ENCODE measurements at regions not wholly inside any gene's neighbourhood (a gene's known extent, or its start where the extent isn't known, plus 50 kb on each side); places are given as distances from the start of the nearest gene placed in this dataset.
A peak's percentile ranks its signal among the peaks of the same experiment; 100 is the strongest.
"Not testable (repeated sequence)": the region's sequence is repeated elsewhere in the genome, so short reads cannot be mapped to it uniquely, and the experiment has no call there.

DNA sequence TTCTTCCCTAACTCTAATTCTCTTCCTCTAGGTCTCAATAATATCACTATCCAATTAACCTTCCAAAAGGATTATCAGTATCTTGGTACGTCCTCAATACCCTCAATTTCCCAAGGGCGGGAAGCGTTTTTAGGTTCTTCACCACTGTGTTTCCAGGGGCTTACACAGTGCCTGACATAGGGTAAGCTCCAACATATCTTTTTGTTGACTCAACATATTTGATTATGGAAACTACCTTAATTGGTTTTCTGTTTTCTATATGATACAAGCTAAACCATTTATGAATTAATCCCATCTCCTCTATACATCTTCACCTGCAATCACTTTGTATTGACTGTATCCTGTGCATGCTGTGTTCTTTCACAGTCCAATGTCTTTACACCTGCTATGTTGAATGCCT lies 987.3 kb downstream of the GRID1 start:
- no peak for DNase-seq

DNA sequence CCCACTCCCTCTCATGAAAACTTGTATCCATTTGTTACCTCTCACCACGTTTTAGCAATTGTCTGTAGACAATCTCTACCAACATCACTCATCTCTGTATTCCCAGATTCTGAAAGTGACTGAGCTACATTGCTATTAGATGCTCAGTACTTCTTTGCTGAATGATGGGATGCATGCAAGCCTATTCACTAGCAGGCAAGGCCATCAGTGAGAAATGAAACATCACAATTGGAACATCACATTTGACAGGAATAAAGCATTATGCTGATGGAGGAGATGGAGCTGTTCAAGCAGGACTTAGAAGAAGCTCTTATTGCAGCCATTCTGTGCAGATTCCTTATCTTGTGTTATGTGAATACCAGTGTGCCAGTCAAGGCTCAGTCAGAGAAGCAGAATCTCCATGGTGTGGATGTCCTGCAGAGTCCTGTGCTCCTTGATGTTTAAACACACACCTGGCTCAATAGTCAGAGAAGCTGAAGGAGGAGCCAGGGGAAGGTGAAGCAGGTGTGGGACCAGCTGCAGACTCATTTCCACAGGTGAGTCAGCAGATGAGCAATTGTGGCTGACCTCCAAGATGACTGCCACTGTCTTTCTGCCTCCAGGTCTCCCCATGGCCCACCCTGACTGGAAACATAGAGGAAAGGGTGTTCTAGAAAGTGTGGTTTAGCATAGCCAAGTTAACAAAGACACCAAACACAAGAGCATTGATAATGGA lies 965.5 kb downstream of the GRID1 start:
- no peak for DNase-seq

DNA sequence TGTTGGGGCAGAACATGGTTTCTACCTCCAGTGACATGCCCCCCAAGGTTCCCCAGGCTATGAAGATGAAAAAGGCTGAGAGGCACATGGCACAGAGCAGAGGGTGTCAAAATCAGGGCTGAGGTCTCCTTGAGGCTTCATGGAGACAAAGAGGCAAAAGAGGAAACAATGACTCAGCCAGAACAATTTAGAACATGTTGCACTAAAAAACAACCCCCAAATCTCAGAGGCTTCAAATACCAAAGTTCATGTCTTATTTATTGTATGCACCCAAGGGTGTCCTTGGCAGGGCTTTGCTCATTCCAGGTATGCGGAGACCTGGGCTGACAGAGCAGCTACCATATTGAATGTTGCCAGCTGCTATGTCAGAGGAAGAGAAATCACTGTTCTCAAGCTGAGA lies 964.1 kb downstream of the GRID1 start:
- no peak for DNase-seq

DNA sequence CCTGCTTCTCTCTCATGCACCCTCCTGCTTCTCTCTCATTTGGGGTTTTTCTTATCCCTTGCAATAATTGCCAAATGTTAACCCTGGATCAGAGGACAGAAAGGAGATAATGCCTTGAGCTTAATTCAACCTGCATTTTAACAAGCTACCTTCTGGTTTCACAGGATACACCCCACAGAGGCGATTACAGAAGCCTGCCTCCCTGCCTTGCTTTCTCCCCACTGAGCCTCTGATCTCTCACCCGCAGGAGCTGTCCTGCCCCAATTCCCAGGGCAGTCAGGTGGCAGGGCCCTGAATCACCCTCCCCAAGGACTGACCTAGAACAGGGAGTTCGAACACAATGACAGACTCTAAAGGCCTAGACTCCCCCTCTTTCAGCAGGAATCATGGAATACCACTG lies 959.5 kb downstream of the GRID1 start:
- DNase-seq, result no peak

DNA sequence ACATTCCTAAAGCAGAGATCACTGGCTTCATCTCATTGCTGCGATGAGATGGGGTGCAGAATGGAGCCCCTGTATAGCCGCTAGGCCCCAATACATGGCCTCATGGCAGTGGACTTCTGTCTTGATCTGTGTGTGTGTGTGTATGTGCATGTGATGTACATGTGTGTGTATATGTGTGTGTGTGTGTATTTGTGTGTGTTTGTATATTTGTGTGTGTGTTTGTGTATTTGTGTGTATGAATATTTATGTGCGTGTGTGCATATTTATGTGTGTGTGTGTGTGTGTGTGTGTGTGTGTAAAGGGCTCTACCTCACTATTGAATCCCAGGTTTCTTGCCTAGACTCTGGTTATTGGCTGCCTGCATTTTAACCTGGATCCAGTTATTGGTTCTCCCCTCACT lies 958.2 kb downstream of the GRID1 start:
- DNase-seq, result no peak

DNA sequence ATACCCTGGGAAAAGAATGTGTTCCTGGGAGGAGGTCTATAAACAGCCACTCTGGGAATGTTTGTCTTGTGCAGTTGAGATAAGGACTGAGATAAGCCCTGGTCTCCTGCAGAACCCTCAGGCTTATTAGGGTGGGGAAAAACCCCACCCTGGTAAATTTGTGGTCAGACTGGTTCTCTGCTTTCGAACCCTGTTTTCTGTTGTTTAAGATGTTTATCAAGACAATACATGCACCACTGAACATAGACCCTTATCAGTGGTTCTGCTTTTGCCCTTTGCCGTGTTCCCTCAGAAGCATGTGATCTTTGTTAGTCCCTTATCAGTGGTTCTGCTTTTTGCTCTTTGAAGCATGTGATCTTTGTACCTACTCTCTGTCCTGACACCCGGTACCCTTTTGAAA lies 956.0 kb downstream of the GRID1 start:
- DNase-seq, result not testable (repeated sequence)

DNA sequence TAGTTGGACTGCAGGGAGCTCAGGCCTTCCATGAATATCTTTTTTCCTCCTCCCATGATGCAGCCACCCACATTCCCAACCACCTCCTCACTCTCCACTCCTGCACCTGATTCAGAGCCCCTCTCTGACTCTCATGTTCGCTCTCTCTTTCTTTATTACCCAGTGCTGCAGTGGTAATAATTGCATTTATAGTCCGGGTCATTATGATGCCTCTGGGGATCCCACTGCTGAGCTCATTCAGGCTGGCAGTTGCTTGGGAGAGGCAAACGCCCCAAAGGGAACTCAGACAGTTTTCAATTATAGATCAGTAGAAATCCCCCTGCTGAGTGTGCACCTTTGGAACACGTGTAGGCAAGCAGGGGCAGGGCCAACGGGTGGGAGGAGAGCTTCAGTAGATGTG lies 953.0 kb downstream of the GRID1 start:
- DNase-seq, result no peak

DNA sequence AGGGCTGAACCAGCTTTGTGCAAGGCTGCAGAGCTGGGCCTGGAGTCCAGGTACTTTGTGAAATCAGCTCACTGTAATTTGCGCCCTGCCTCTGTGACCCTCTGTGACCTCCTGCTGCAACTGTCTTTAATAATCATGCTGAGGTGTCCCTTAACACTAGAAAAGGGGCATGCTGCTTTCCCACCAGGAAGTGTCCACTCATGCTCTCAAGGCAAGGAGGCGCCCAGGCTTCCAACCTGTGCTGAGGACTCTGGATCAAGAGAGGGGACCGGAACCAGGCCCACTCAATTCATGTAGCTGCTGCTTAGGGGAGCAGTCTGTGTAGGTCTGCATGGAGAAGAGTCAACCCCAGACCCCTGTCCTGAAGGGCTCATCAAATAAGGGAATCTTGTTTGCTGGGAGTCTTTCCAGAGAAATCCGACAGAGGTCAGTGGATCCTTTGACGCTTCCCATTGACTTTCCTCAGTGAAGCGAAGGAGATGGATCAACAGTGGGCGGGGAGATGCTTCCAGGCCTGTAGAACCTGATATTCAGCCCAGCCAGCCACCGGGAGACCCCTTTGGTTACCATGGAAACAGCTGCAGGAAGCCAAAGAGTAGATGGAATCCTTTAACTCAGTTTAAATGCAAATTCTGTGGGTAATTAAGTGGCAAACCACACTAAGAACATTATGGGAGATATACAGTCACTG lies 945.9 kb downstream of the GRID1 start:
- DNase-seq, result peak; percentile 7

DNA sequence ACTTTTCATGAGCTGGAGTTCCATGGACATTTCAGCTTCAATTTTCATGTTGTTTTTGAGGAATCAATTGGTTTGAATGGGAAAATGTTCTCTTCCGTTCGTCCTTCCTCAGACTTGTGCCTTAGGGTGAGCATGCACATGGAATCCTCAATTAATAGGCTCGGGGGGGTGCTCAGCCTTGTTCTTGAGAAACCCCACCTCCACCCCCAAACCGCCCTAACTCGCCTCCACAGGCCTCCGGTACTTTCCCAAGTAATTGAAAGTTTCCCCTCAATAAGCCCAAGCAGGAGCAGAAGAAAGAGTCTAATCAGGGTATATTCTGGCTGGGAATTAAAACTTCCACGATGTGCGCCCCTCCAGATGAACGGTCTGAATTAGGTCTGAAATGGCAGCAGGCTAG lies 945.2 kb downstream of the GRID1 start:
- no peak for DNase-seq

DNA sequence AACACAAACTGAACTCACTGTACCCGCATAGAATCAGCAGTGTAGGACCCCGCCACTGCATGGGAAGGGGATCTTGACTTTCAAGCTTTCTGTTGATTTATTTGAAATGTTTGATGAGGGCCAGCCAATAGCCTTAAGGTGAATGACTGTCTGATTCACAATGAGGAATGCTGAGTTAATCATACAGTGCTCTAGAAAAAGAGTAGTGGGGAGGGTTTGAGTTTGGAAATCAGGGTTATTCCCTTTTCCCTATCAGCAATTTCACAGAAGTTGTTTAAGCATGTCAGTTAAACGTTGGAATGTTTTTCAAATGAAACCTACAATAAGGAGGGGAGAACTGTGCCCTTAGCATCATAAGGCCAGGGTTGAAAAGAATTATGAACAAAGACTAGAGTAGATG lies 937.5 kb downstream of the GRID1 start:
- no peak for DNase-seq

DNA sequence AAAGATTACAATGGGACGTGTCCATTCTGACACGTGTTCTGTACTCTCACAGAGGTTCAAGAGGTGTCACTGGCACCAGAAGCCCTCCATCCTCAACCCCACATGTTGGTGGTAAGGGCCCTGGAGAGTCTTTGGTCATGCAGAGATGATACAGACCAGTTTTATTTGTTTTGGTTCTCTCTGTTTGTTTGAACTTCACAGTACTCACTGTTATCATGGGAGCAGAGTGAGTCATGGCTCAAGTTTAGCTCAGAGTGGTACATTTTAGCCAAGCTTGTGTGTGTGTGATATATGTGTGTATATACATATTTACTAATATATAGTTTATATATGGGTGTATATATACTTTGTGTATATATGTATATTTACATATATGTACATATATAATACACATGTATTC lies 935.6 kb downstream of the GRID1 start:
- DNase-seq, result no peak

DNA sequence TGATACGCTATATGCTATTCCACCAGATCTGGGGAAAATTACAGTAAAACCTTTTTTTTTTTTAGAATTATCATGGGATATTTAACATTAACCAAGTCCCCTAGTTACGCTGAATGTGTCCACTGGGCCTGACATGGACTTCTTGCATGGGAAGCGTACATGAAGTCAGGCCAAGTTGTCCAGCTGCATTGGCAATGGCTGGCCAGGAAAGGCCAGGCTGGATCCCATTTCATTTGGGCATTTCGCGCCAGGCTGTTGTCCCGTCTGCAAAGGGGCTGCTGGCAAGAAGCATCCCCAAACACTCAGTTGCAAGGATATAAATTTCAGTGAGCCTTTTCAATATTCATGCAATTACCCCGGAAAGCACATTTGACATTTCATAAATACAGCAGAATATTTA lies 933.3 kb downstream of the GRID1 start:
- peak; percentile 29 for DNase-seq

DNA sequence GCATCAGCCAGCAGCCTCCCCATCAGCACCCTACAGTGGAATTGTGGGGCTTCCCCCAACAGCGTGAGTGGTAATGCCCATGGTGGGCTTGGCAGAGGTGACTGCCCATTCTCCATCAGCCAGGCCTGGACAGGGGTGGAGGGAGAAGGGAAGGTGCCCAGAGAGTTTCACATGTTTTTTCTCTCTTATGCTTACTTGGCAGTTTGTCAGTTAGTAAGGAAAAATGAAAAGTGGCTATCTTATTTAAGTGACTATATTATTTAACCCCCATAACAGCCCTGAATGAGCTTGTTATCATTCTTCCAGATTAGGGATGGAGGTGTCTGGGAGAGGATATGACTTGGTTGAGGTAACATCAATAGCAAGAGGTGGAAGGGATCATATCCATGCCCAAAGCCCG lies 921.7 kb downstream of the GRID1 start:
- no peak for DNase-seq

DNA sequence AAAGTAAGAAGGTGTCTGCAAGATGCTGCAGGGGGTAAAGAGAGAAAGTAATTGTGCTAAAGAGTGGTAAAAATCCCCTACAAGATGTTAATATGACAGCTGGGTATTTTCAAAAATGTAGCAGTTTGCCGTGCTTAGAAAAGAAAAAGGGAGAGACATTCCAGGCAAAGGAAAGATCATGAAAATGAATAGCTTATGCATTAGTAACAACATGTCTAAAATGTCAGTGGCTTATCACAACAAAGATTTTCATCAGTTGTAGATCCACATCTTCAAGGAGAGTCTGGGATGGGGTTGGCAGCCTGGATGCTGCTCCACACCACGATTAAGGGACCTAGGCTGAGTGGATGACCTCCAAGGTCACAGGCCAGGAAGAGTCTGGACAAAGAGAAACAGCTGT lies 920.9 kb downstream of the GRID1 start:
- no peak for DNase-seq

DNA sequence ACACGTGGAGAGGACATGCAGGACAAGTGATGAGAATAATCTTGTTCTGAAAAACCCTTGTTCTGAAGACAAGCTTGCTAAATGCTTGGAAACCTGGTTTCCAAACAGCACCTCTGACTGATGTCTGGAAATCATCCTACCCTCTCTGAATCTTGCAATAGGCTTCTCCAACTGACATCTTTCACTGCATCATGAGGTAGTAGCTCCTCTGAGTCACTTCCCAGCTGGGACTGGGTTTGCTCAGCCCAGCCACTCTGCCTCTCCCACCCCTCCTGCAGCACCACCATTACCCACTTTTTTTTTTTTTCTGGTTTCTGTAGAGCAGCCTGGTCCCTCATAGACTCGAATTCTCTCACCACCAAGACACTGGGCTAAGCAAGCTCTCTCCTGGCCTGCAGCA lies 919.8 kb downstream of the GRID1 start:
- no peak for DNase-seq

DNA sequence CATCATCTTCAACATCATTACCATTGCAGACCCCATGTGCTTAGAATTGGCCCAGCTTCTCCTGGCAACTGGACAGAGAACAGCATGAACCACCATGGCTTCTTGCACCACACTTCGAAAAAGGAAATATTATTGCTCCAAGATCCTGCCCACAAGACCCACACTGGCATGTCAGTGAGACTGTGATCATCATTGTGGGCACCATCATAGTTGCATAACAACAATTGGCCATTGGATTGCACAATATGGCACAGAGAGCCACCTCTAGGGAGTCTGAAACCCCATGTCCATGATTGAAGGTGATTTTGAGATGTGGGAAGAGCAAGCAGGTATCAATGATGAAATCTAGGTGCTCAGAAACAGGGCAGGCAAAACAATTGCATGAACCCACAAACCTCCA lies 918.9 kb downstream of the GRID1 start:
- no peak for DNase-seq

DNA sequence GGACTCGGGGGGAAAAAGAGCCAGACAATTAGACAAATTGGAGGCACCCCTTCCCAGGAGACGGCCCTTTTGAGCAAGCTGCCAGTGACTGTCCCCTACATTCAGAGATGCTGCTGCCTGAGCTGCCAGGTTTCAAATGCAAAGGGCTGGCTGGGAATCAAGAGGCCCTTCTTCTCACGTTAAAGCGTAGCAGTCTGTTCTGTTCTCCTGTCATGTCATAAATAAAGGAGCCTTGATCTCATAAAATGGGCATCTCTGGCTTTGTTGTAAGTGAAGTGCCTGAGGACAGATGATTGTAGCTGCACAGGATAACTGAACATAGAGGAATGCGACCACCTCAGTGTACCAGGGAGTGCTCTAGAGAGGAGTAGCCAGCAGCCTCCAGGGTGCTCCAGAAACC lies 917.9 kb downstream of the GRID1 start:
- no peak for DNase-seq

DNA sequence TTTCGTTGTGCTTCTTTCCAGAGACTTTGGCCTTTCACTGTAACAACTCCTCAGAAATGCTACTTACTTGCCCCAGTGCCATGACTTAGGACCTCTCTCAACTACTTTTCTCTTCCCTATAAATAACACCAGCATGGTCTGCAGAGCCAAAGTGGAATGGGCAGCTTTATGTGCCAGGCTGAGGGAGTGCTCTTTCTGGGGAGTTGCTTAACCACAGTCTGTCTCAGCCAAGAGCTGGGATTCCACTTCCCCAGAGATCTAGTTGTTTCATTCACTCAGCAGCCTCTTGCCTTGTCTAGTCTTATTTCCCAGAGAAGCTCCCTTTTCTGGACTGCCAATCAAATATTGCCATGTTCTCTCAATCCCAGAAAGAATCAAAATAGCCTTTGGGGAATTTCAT lies 912.2 kb downstream of the GRID1 start:
- DNase-seq, result no peak

DNA sequence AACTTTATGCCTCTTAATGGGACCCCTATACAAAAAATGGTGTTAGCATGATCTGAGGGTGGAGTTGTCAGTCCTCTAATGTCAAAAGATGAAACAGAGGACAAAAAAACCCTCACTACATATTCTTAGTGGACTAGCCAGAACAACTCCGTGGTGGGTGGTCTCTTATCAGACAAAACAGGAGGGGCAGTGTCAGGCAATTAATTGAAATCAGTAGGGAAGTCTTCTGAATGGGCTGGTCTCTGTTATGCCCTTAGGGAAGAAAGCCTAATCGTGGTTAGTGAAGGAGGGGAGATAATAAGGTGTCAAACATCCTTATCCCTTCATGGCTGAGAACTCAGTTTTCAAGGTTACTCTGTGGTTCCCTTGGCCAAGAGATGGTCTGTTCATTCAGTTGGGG lies 909.4 kb downstream of the GRID1 start:
- no peak for DNase-seq

DNA sequence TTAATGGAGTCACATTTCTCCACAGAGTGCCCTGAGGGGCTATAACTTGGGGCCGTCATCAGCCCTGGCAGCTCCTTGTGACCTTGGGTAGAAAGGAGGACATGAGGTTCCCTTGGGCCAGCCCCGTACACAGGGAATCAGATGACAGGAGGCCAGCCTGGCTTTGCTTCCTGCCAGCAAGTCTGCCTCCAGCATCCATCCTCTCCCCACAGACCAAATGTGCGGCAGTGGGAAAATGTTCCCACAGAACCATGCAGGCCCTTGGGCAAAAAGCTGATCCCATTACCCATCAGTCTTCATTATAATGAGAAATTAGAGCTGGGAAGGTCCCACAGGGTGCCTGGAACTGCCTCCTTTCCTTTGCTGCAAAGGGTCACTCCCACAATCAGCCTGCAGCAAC lies 908.3 kb downstream of the GRID1 start:
- no peak for DNase-seq

DNA sequence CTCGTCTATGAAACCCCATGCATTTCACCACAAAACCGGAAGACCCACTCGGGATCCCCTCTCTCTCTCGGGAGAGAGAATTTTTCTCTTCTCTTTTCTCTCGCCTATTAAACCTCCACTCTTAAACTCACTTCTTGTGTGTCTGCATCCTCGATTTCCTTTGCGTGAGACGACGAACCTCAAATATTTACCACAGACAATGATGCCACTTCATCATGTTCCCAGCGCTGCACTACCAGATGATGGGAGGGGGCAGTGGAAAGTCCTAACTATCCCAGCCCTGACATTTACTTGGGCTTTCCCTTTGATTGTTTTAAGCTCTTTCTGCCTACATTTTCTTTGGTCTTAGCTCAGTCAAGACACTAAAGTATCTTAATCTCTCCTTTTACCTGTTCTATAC lies 906.7 kb downstream of the GRID1 start:
- no peak for DNase-seq

DNA sequence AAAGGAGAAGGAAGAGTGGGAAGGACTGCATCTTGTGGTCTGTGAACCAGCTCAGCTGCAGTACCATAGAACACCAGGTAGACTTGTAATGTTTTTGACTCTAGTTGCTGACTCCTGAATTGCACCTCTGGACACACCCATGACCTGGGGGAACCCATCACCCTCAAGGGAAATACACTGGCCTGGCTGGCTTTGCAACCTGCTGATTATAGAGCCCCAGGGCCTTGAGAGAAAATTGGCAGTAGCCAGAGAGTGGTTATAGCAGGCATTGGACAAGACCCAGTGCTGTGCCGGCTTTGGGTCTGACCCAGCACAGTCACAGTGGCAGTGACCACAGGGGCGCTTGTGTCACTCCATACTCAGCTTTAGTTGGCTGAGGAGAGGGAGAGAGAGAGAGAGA lies 902.3 kb downstream of the GRID1 start:
- no peak for DNase-seq

DNA sequence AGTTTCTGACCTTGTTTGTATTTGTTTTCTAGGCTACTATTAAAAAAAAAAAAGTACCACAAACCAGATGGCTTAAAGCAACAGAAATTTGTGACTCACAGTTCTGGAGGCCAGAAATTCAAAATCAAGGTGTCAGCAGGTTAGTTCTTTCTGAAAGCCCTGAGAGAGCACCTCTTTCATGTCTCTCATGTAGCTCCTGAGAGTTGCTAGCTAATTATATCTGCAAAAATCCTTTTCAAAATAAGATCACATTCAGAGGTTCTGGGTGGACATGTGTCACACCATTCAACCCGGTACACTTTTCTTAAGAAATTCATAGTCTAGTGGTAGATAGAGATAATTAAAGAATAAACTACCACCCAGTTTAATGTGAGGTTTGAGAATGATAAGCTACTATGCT lies 888.6 kb downstream of the GRID1 start:
- no peak for DNase-seq

DNA sequence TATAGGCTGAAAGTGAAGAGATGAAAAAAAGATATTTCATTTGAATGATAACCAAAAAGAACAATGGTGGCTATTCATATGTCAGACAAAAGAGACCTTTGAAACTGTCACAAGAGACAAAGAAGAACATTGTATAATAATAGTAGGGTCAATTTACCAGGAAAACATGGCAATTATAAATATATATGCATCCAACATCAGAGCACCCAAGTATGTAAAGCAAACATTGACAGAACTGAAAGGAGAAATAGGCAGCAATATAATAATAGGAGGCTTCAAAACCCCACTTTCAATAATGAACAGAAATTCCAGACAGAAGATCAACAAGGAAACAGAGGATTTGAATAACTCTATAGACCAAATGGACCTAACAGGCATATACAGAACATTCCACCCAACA lies 876.2 kb downstream of the GRID1 start:
- no peak for DNase-seq

DNA sequence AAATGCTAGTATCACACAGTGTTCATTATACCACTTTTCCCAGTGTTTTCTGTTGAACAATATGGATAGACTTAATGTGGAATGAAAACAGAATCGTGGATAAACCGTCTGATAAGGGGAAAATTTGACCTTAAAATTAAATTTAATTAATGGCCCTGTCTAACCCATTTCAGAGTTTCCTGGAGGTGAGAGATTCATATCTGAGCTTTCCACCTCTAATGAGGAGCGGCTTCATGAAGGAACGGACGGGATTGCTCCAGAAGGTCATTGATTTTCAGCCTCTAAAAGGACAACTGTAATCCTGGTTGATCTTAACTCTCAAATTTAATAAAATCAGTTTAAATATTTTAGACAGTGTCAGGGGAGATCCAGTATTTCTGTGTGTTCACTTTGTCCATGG lies 874.9 kb downstream of the GRID1 start:
- no peak for DNase-seq
